ENCODE measurements at regions not wholly inside any gene's neighbourhood (a gene's known extent, or its start where the extent isn't known, plus 50 kb on each side); places are given as distances from the start of the nearest gene placed in this dataset.

- no peak for TF ChIP-seq CTCF (IDR thresholded peaks at IDR 0.05; ENCODE audit: low read depth, low read length, missing control alignments)
- H3K4me3 ChIP-seq (ENCODE audit: low read depth, low read length): no peak overlapping the region
- no peak for DNase-seq (ENCODE audit: low read depth)
Measured at GRCh38 chr7:137080516-137081203, 212.2 kb downstream of the CHRM2 start.

GRCh38 chr7:137078781-137079180 is 210.3 kb downstream of the CHRM2 start:
- no peak for DNase-seq (ENCODE audit: low read depth)
- TF ChIP-seq CTCF (IDR thresholded peaks at IDR 0.05; ENCODE audit: low read depth, low read length, missing control alignments): no peak
- H3K4me3 ChIP-seq (ENCODE audit: low read depth, low read length): no peak overlapping the region

- H3K4me3 ChIP-seq (ENCODE audit: low read depth, low read length): no peak overlapping the region
- no peak for TF ChIP-seq CTCF (IDR thresholded peaks at IDR 0.05; ENCODE audit: low read depth, low read length, missing control alignments)
- DNase-seq (ENCODE audit: low read depth): no peak
Measured at GRCh38 chr7:137074391-137075030, 206.1 kb downstream of the CHRM2 start.

GRCh38 chr7:137073571-137074325 is 205.3 kb downstream of the CHRM2 start:
- H3K4me3 ChIP-seq (ENCODE audit: low read depth, low read length): no peak overlapping the region
- no peak for DNase-seq (ENCODE audit: low read depth)

More at GRCh38 chr7:137073571-137074325, 205.3 kb downstream of the CHRM2 start:
- TF ChIP-seq CTCF (IDR thresholded peaks at IDR 0.05; ENCODE audit: low read depth, low read length, missing control alignments): no peak

Data from GM12864 (cell line).